ENCODE measurements at regions not wholly inside any gene's neighbourhood (a gene's known extent, or its start where the extent isn't known, plus 50 kb on each side); places are given as distances from the start of the nearest gene placed in this dataset.

DNA sequence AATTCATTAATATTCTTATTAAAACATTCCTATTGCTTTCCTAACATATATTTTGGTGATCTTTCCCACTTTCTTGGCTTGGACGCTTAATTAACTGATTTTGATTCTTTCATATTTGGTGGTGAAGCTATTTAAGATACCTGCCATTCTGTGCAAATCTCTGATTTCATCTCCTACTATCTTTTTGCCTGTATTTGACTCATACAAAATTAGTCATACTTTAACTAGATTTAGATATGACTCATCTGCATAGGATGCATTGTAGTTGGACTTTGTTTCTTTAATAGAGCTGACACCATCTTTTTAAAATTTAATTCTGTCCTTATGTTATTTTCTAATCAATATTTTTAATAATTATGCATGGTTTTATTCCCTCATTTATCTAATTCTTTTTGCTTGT lies 93.8 kb upstream of the PLPPR4 start:
- DNase-seq: no peak

DNA sequence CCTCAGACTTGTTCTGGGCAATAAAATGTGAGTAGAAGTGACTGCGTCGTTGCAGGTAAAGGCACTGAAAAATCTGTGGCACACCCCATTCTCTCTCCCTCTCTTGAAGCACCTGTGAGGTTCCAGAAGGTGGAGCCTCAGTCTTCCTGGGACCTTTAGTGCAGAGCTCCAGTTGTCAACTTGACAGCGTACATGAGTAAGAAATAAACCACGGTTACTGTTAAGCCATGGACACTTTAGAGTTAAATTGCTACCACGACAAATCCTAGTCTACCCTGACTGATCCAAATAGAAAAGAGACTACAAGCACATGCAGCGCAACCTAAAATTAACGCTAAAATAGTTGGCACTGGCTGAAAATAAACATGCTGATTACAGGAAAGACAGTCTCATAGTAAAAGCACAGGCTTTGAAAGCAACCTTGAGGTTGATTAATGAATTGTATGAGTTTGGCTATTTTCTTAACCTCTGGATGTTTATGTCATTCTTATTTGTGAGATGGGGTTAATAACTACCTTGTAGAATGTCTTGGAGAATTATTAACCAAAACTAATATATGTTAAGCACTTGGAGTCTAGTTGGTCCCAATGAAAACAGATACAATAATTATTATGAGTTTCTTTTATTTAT lies 93.0 kb upstream of the PLPPR4 start:
- no peak for DNase-seq

DNA sequence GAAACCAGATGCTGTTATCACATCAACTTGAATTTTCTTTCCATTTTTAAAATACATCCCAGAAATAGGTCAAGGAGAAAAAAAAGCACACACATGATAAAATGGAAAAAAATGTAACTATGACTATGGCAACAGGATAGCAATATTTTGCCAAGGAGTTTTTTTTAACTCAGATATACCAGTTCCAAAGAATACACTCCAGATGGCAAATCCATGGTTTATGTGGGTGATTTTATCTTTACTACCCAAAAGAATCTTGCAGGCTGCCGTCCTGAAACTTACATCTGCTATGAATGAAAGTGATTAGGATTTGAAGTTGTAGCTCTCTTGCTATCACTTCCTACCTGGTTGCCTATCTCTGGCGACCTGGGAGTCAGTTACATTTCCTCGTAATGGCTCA lies 91.0 kb upstream of the PLPPR4 start:
- no peak for DNase-seq

DNA sequence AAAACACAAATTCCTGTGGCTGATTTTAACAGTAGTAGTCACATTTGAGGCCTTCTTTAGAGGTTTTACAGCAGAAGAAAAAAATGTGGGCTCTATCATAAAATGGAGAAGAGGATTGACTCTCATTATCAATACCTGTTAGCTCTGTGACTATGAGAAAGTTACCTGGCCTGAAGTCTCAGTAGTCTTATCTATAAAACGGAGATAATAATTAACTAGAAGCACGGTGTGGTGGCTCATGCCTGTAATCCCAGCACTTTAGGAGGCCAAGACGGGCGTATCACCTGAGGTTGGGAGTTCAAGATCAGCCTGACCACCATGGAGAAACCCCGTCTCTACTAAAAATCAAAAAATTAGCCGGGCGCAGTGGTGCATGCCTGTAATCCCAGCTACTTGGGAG lies 90.4 kb upstream of the PLPPR4 start:
- DNase-seq: no peak

DNA sequence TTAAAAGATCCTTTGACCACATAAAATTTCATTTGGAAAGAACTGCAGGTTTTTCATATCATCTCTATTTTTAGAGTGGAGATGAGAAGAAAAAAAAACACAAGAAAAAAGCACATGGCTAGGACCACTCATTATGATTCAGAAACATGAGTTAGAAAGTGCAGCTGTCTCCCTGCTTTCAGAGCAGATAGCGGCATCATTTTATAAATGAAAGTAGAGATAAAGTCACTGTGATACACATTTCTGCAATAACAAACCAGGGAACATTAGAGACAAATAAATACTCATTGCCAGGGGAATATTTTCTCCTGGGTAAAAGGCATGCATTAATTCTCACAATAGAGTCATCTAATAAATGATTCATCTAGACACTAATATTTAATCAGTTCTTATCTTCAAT lies 87.5 kb upstream of the PLPPR4 start:
- no peak for DNase-seq

DNA sequence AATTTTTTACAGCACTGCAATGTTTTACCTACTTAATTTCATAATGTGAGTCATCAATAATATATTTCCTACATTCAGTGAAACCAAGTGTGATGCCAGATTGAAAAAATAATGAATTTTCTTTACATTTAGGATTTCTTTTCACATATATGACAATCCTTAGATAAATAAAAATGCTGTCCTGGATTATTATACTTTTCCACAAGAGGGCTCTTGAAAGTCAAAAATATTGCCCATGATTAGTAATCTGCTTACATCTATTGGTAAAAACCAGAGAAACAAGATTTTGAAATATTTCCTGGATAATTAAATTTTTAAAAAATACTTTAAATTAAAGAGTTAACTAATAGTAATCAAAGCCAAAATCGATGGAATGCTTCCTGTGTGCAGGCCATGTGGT lies 86.8 kb upstream of the PLPPR4 start:
- peak in 1 of 2 experiments; percentile 16 for DNase-seq

DNA sequence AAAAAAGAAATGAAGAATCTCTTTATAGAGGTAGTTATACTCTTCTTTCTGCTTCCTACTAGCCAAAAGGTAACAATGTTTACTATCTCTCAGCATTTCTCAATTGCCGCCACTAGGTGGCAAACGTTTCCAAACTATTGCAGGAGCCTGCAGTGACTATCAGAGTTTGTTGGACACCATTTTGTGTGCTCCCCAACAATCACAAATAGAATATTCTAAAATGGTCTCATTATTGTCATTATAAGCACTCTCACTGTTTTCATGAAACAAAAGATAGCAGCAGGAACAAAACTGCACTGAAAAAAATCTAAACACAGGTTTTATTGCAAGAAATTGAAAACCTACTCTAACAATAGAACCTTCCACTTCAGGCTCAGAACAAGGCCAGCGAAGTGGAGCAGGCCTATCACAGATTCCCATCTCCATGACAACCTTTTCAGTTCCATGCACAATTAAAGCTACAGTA lies 83.9 kb upstream of the PLPPR4 start:
- peak; percentile 83 to 86 for DNase-seq

DNA sequence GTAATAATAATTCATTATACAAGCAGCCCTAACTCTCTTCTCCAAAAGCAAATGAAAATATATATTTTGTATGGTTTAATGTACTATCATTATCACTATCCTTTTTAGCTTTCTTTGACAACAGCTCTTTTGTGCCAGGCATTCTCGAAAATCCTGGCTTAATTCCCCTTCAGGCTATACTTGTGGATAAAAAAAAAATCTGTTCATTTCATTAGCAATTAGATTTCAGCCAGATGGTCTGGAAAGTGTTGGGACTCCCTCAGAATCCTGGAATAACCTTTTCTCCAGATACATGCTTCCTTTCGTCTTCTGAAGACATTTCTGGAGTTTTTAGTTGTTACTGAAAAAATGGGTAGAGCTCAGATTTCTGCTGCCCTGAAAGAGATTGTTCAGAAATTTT lies 83.4 kb upstream of the PLPPR4 start:
- DNase-seq: no peak

DNA sequence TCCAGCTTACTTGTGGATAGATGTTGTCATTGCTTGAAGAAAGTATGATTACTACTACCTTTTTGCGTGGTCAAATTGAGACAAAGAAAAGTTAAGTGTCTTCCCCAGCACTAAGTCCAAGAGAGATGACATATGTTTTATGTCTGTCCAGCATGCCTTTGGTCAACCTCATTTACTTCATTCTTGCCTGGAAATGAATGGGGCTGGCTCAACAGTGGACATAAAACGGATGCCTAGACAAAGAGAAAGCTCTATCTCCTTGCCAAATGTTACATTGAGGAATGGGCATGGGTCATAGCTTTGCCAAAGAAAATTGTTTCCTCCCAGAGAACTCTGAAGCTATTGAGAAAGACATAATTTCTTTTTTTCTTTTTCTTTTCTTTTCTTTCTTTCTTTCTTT lies 82.4 kb upstream of the PLPPR4 start:
- no peak for DNase-seq

DNA sequence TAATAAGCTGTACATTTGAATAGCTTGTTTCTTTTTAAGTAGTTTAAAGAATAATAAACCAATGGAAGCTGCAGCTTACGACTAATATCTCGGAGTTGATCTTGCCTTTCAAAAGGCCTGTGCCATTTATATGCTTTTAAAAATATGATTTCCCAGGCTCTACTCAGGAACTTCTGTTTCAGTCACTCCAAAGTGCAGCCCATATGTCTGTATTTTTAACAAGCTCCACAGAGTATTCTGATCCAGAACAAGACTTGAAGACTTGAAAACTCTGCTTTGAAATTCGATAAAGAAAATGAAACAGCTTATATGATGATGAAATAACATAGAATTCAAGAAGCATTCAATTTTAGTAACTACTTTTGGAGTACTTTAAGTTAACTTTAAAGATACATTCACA lies 79.1 kb upstream of the PLPPR4 start:
- no peak for DNase-seq

DNA sequence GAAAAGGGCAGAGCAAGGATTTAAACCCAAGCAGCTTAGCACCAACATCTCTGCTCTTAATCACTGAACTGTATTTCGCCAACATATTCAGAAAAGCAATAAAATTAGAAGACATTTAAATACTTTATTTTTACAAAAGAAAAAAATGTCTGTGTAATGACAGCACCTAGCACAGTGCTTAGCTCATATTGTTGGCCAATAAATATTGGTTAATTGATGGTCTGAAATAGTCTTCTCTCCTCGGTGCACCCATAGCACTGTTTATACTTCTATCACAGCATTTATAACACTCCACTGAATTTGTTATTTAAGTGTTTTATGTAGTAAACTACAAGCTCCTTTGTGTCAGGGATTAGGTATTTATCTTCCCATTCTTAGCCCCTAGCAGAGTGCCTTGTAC lies 70.9 kb upstream of the PLPPR4 start:
- DNase-seq: no peak

DNA sequence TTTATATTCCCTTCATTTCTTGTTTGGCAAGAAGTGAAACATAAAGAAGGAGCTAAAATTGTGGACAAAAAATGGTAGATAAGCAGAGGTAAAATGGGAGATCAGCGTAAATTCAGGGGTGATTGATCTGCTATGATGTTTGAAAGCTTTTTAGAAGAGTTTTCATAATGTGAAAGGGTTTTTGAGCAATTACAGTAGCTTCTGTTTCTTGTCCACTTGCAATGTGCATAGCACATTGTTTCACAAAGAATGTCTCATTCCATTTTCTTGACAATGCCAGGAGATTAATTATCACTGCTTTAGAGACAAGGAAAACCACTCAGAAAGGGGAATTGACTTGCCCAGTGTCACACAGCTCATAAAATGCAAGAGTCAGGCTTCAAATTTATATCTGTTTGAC lies 65.9 kb upstream of the PLPPR4 start:
- no peak for DNase-seq

DNA sequence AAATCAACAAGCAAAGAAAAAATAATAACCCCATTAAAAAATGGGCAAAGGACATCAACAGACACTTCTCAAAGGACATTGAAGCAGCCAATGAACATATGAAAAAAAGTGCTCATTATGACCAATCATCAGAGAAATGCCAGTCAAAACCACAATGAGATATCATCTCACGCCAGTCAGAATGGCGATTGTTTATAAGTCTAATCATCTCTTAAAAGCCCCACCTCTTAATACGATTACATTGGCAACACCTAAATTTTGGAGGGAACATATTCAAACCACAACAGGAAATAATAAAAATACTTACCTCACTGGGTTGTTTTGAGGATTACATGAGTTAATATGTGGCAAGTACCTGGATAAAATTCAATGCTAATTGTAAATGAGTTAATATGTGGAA lies 57.1 kb upstream of the PLPPR4 start:
- DNase-seq: no peak

Data from Kasumi-1 (cell line).